Stimulated activated CD4-positive, alpha-beta T cell treated with anti-CD3 and anti-CD28 coated beads, TNF-alpha, amount 100 ng/mL, for 4 hours (primary cell): ENCODE measurements at regions not wholly inside any gene's neighbourhood (a gene's known extent, or its start where the extent isn't known, plus 50 kb on each side); places are given as distances from the start of the nearest gene placed in this dataset.

Experiments
- DNase-seq, 3 experiments: peaks; one replicate each; pipeline ENCODE4 v3.0.0-alpha.2; 2020; ENCODE audit warnings: low read depth in 3 of 3

- DNase-seq = no peak
Measured at GRCh38 chr3:178446059-178446458, 90.2 kb upstream of the KCNMB2 start.

DNA sequence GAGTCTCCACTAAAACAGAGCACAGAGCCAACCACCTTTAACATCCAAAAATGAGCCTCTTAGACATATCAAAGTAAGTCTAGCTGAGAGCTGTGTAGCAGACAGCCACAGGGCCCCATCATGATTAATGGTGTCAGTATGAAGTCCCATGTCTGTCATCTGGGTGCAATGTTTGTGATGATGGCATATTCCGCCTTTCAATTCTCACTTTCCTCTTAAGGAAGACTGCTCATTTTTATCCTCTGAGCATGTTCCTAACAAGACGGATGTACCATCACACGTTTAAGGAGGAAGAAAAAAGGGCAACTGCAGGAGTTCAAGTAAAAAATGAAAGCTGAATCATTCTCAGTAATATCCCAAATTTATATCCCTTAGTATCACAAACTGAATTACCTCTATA lies 85.8 kb upstream of the KCNMB2 start:
- no peak for DNase-seq

GRCh38 chr3:178451799-178452198 lies 84.4 kb upstream of the KCNMB2 start:
- DNase-seq = no peak

DNA sequence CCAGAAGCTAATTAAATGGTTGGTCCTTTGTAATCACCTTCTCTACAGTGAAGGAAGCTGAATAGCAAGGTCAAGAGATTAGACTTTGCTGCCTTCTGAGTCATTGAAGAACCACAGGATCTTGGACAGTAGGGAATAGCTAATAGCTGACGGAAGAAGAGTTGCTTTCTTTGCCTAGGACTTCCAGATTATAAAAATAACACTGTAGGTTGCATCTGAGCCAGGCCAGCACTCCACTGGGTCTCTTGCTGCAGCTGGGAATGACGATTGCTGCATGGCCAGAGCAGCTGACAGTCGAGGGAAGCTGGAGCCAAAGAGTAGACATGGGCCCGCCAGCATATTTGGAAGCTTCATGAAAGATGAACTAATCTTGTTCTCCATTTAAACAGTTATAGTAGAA lies 81.5 kb upstream of the KCNMB2 start:
- no peak for DNase-seq

DNA sequence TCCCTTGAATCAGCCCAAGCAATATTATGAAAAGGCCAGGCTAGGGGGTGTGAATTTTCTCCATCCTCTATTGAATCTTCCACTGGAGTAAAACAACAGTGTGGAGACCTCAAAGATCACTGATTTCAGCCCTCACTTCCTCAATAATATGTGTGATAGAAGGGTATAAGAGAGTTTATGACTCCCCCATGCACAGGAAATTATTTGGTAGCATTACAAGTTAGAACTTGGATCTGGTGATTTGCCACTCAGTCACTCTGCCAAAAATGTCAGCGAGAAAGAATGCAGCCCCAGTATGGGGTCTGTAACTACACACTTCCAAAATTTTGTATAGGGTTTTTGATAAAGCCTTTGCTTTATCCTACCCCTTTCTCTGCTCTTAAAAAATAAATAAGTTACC lies 81.0 kb upstream of the KCNMB2 start:
- DNase-seq = no peak

DNA sequence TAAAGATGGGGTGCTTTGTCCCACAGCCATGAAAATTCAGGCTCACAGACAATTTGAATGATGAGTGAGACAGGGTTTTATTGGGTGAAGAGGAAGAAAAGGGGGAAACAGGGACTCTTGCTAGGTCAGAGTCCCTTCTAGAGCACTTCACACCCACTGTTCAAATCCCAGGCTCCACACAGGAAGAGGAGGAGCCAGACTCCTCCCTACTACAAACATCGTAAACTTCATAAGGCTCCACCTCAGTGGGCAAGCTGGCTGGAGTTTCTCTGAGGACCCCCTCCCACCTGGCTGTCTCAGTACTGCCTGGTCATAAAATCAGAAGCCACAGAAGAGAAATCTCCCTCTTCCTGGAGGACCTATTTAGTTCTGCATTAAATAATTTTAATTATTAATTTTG lies 80.3 kb upstream of the KCNMB2 start:
- DNase-seq = no peak

DNA sequence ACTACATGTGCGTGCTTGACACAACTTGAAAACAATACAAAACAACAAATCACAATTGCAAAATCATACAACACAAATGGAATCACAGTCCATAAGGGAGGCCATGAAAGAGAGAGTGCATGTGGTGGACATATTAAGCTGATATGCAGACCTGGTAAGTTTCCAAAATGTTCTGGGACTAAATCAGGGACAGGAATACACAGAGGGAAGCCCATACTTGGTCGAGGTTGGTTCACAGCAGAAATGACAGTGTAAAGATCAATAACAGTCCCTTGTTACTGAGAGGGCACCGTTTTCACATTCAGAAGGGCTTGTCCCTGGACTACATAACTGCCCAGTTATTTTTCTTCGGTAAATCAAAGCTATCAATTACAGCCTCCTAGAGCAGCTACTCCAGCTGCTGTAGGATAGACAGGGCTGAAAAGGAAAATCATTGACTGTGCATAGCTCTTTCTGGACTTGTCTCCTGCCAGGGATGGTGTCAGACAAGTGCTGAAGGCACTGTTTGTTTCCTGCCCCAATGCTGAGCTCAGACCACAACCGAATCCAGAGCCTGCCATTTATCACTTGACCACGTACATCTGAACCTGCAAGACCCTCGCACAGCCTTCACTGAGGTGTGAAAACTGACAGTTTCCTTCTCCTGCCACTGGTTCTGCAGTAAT lies 79.5 kb upstream of the KCNMB2 start:
- no peak for DNase-seq

DNA sequence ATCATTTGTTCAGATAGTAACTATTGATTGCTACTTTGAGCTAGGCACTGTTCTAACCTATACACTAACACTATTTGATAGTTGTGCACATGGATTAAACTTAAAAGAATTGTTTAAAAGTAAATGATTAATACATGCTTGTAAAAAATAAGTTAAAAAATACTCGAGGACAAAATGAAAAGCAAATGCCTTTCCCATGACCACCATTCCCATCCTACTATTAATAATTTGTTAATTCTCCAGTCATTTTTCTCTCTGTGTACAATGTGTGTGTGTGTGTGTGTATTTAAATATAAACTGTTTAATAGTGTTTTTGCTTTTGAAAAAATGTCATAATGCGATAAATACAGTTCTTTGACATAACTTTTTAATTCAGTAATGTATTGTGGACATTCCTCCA lies 78.7 kb upstream of the KCNMB2 start:
- DNase-seq = no peak

GRCh38 chr3:178458313-178459037 lies 77.8 kb upstream of the KCNMB2 start:
- no peak for DNase-seq

DNA sequence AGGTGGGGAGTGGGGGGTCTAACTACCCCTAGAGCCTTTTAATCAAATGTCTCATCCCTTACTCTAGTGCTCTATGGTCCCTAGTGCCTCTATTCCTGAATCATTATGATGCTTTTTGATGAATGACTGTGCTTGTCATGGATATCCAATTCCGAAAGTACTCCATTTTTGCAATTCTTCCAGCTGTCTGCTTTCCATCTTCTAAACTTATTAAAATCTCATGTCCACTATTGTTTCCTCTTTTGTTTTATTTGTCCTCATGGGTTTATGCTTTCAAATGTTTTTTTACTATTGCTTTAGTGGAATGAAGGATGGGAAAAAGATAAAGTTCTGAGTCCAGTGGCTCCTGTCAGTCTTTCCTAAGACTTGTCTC lies 77.2 kb upstream of the KCNMB2 start:
- no peak for DNase-seq

GRCh38 chr3:178465260-178466180 lies 70.7 kb upstream of the KCNMB2 start:
- DNase-seq = no peak

- DNase-seq = no peak
Measured at GRCh38 chr3:178472941-178473340, 63.3 kb upstream of the KCNMB2 start.

- no peak for DNase-seq
Measured at GRCh38 chr3:178474526-178474925, 61.7 kb upstream of the KCNMB2 start.

- no peak for DNase-seq
Measured at GRCh38 chr3:178475062-178475461, 61.2 kb upstream of the KCNMB2 start.

GRCh38 chr3:178476886-178477285 lies 59.4 kb upstream of the KCNMB2 start:
- no peak for DNase-seq

- no peak for DNase-seq
Measured at GRCh38 chr3:178479446-178479845, 56.8 kb upstream of the KCNMB2 start.

- no peak for DNase-seq
Measured at GRCh38 chr3:178479860-178480259, 56.4 kb upstream of the KCNMB2 start.

DNA sequence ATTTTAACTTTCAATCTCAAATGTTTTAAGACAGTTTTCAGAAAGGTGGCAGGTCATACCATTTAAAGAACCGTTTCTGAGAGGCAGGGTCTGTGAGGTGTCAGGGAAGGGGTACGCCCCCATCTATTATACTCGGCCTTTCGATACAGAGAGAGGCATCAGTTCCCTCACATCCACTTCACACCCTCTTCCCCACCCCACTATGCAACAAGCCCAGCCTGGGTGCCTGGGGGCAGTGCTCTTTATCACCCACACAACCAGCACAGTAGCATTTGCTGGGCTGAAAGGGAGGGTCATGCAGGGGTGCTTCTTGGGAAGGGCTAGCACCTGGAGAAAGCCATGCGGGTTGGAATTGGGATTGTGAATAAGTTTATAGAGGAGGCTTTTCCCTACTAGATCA lies 56.0 kb upstream of the KCNMB2 start:
- no peak for DNase-seq

- DNase-seq = no peak
Measured at GRCh38 chr3:178480795-178481194, 55.4 kb upstream of the KCNMB2 start.

- no peak for DNase-seq
Measured at GRCh38 chr3:178482981-178483380, 53.3 kb upstream of the KCNMB2 start.

DNA sequence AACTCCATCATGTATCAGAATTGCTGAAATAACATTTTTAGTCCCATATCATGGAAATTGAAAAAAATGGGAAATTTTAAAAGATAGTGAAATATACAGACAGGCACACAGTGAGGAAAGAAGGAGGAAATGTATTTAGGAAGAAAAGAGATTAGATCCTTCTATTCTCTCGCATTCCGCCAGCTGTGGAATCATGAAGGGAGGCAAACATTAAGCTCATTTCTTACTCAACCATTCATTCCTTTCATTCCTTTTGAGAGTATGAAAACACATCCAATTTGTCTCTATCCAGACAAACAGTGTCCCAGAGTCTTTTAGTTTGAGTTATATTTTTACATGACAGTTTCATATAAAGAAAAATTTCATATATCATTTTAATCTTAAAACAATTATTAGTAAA lies 52.5 kb upstream of the KCNMB2 start:
- no peak for DNase-seq

GRCh38 chr3:178485756-178486155 lies 50.5 kb upstream of the KCNMB2 start:
- DNase-seq = no peak
